ENCODE measurements at regions not wholly inside any gene's neighbourhood (a gene's known extent, or its start where the extent isn't known, plus 50 kb on each side); places are given as distances from the start of the nearest gene placed in this dataset.

- TF ChIP-seq CTCF (IDR thresholded peaks at IDR 0.05; ENCODE audit: poor library complexity) (no peak), EZH2 (IDR thresholded peaks at IDR 0.05; ENCODE audit: borderline replicate concordance) (no peak)
Measured at GRCh38 chr4:161121451-161121850, 1042.3 kb downstream of the FSTL5 start.
